ENCODE measurements at regions not wholly inside any gene's neighbourhood (a gene's known extent, or its start where the extent isn't known, plus 50 kb on each side); places are given as distances from the start of the nearest gene placed in this dataset.

DNA sequence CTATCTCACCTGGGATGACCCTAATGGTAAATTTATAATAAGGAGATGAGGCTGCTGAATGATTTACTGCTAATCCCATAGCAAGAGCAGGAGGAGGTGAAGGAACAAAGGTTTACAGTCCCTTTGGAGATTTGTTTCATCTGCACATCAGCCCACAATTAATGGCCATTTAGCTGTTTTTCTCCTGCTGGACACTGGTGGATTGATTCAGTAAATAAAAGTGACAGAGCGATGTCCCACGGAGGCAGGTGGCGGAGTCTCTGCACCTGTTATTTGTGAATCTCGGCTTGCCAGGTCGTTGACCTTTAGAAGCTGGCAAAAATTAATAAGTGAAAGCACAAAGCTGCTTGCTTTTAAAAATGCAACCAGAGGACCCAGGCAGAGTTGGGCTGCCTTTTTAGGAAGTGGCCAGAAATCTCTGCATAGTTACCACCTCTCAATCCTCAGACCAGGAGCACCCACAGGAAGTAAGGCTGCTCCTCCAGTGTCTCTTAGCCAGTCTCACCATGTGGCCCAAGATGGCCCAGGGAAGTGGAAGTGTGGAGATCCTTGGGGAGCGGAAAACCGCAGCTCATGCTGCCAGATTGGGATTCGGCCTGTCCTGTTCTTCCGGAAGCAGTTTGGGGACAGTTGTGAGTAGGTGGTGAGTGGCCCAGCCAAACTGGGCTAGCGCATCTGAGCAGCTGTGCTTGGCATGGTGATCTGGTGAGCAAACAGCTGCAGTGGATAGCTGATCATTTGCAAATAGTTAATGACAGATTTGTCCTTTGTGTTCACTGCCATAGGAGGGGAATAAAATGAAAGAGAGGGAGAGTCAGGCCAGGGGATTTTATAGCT, 1005.7 kb upstream of the PIK3C3 start:
- intact Hi-C loops (cut with DNase I): no loop called here
- peak in 2 of 5 donors; percentile 37 to 46 for DNase-seq
- Histone ChIP-seq H3K27me3 (ENCODE audit: control insufficient read depth, insufficient read depth, low read length) (no peaks in the 10 kb centered on the region), H3K27ac (ENCODE audit: low read depth in 2 of 2, low read length in 2 of 2) (no peak overlapping the region), H3K9me3 (ENCODE audit: control insufficient read depth in 2 of 3, insufficient read depth in 1 of 3, low read length in 3 of 3) (no peaks in the 10 kb centered on the region), H3K9ac (ENCODE audit: low read length in 3 of 3) (no peak overlapping the region), H3K4me1 (ENCODE audit: control insufficient read depth in 2 of 3, insufficient read depth in 2 of 3, low read depth in 1 of 3, low read length in 3 of 3) (no peaks in the 10 kb centered on the region), H3K36me3 (ENCODE audit: control insufficient read depth in 2 of 3, insufficient read depth in 3 of 3, low read length in 3 of 3) (no peaks in the 10 kb centered on the region), H3K4me3 (ENCODE audit: low read length in 3 of 3) (no peak overlapping the region)
- TF ChIP-seq, protein P1, sequence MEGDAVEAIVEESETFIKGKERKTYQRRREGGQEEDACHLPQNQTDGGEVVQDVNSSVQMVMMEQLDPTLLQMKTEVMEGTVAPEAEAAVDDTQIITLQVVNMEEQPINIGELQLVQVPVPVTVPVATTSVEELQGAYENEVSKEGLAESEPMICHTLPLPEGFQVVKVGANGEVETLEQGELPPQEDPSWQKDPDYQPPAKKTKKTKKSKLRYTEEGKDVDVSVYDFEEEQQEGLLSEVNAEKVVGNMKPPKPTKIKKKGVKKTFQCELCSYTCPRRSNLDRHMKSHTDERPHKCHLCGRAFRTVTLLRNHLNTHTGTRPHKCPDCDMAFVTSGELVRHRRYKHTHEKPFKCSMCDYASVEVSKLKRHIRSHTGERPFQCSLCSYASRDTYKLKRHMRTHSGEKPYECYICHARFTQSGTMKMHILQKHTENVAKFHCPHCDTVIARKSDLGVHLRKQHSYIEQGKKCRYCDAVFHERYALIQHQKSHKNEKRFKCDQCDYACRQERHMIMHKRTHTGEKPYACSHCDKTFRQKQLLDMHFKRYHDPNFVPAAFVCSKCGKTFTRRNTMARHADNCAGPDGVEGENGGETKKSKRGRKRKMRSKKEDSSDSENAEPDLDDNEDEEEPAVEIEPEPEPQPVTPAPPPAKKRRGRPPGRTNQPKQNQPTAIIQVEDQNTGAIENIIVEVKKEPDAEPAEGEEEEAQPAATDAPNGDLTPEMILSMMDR (IDR thresholded peaks at IDR 0.05; ENCODE audit: borderline replicate concordance, extremely low read depth, insufficient read depth): no peak
- no peak for FAIRE-seq

DNA sequence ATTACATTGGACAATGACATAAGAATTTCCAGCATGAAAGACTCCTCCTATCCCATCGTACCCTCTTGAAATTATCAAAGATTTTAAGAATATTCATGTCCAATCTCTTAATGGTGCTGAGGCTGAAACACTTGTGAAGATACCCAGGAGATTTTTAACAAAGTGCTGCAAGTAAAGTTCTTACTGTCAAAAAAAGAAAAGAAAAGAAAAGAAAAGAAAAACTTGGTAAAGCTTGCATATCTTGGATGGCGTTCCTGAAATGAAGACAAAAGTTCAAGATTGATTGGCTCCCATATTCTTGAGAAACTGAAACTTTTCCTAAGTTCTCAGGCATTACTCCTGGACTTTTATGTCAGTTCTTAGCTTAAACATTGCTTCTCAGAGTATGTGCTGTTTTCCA, 1010.5 kb upstream of the PIK3C3 start:
- Histone ChIP-seq H3K4me1 (ENCODE audit: control insufficient read depth in 2 of 3, insufficient read depth in 2 of 3, low read depth in 1 of 3, low read length in 3 of 3) (no peaks in the 10 kb centered on the region), H3K36me3 (ENCODE audit: control insufficient read depth in 2 of 3, insufficient read depth in 3 of 3, low read length in 3 of 3) (no peaks in the 10 kb centered on the region), H3K9me3 (ENCODE audit: control insufficient read depth in 2 of 3, insufficient read depth in 1 of 3, low read length in 3 of 3) (no peaks in the 10 kb centered on the region), H3K27me3 (ENCODE audit: control insufficient read depth, insufficient read depth, low read length) (no peaks in the 10 kb centered on the region), H3K4me3 (ENCODE audit: low read length in 3 of 3) (no peak overlapping the region), H3K9ac (ENCODE audit: low read length in 3 of 3) (no peak overlapping the region), H3K27ac (ENCODE audit: low read depth in 2 of 2, low read length in 2 of 2) (no peak overlapping the region)
- no peak for FAIRE-seq
- TF ChIP-seq, protein P1 (IDR thresholded peaks at IDR 0.05; ENCODE audit: borderline replicate concordance, extremely low read depth, insufficient read depth): no peak
- DNase-seq: no peak
- intact Hi-C loops (cut with DNase I): no loop called here

DNA sequence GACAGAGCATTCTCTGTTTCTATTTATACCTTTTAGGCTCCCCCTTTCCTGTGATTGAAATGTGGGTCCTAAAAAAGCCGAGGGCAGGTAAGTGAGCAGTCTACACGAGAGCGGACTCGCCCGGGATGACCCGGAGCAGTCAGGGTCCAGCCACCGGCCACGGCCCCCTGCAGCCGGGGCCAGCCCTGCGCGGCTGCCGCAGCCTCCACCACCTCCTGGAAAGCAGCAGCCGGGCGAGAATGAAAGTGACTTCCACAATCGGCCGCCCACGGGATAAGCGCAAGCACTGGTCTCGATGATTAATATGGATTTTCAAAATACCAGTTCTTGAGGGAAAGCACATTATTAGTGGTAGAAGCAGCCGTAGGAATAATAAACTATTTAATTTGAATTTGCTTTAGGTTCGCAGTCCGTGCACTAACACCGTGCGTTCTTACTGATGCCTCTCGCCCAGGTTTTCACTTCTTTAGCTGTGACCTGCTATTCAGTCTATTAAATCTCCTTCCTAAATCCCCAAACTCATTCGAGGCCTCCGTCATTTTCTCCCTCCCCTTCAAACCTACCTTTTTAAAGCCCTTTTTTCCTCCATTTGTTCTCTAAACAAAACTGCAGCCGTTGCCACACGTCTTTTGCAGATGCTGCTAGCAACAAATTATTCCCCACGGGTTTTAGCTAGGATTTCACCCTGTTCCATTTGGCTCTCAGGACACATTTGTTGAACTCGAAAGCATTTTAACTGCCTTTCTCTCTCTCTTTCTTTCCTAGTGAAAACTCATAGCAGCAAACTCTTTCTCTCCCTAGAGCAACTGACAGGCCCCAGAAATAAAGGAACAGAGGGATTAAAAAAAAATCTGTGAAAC, 1015.1 kb upstream of the PIK3C3 start:
- FAIRE-seq (no peak), DNase-seq (peak in 1 of 5 donors; percentile 51)
- Histone ChIP-seq H3K27ac (ENCODE audit: low read depth in 2 of 2, low read length in 2 of 2) (no peak overlapping the region), H3K4me1 (ENCODE audit: control insufficient read depth in 2 of 3, insufficient read depth in 2 of 3, low read depth in 1 of 3, low read length in 3 of 3) (no peaks in the 10 kb centered on the region), H3K36me3 (ENCODE audit: control insufficient read depth in 2 of 3, insufficient read depth in 3 of 3, low read length in 3 of 3) (no peaks in the 10 kb centered on the region), H3K27me3 (ENCODE audit: control insufficient read depth, insufficient read depth, low read length) (no peaks in the 10 kb centered on the region), H3K9ac (ENCODE audit: low read length in 3 of 3) (no peak overlapping the region), H3K9me3 (ENCODE audit: control insufficient read depth in 2 of 3, insufficient read depth in 1 of 3, low read length in 3 of 3) (no peaks in the 10 kb centered on the region), H3K4me3 (ENCODE audit: low read length in 3 of 3) (peak overlapping the region in 1 of 3 donors; percentile 14)
- TF ChIP-seq, protein P1 (IDR thresholded peaks at IDR 0.05; ENCODE audit: borderline replicate concordance, extremely low read depth, insufficient read depth): no peak
- intact Hi-C loops (cut with DNase I): no loop called here
